Stomach (tissue), 8 donors: ENCODE measurements at regions not wholly inside any gene's neighbourhood (a gene's known extent, or its start where the extent isn't known, plus 50 kb on each side); places are given as distances from the start of the nearest gene placed in this dataset.

ENCODE experiments used
- DNase-seq, 2 donors: peaks; one replicate each; pipeline versions ENCODE4 v3.0.0 to v3.0.0-alpha.2; 2013 to 2019
- H3K27ac ChIP-seq, 5 donors: fragments of 200-600 bp in 4 of 5; sonication (generic) in 4 of 5; one replicate each; pipeline ENCODE4 v1.5.1; 2013 to 2019; ENCODE audit warnings: mild to moderate bottlenecking in 1 of 5, moderate library complexity in 1 of 5
- H3K27me3 ChIP-seq, 3 donors: fragments of 200-600 bp; sonication (generic); one replicate each; pipeline ENCODE4 v1.5.1; 2017 to 2019; ENCODE audit warnings: mixed run types in 1 of 3
- H3K36me3 ChIP-seq, 4 donors: fragments of 200-600 bp; sonication (generic); 1 replicate in 3 of 4; 2 replicates in 1 of 4; pipeline ENCODE4 v1.5.1; 2016 to 2019
- H3K4me1 ChIP-seq, 4 donors: fragments of 200-600 bp; sonication (generic); one replicate each; pipeline ENCODE4 v1.5.1; 2016 to 2019
- H3K4me3 ChIP-seq, 4 donors: fragments of 200-600 bp; sonication (generic) in 3 of 4; one replicate each; pipeline ENCODE4 v1.5.1; 2016 to 2019; ENCODE audit warnings: mild to moderate bottlenecking in 1 of 4
- H3K9me3 ChIP-seq, 4 donors: fragments of 200-600 bp; sonication (generic); one replicate each; pipeline ENCODE4 v1.5.1; 2016 to 2019
- EP300 ChIP-seq: sonication (generic); formaldehyde crosslinking; IDR thresholded peaks from one replicate; pipeline ENCODE4 v1.6.1; 2017; ENCODE audit warnings: antibody characterized with exemption
- POLR2A ChIP-seq, 4 donors: fragments of 450-650 bp; IDR thresholded peaks; one replicate each; pipeline ENCODE4 v1.6.1; 2016; ENCODE audit warnings: antibody characterized with exemption in 4 of 4, control low read depth in 2 of 4, mild to moderate bottlenecking in 1 of 4, moderate library complexity in 1 of 4
- POLR2AphosphoS5 ChIP-seq, 3 donors: sonication (generic); formaldehyde crosslinking; IDR thresholded peaks; one replicate each; pipeline ENCODE4 v1.6.1; 2016; ENCODE audit warnings: antibody characterized with exemption in 3 of 3
- WGBS, 5 donors: extraction: QIAGEN DNeasy Blood & Tissue Kit in 3 of 5; methylation state at CpG; one replicate each; pipeline versions ENCODE4 v1.1.5 to v1.1.7; 2013 to 2018; 5-methylcytosine and 5-hydroxymethylcytosine counted together
- intact Hi-C: fragments of 100-400 bp; cut with DNase I; formaldehyde crosslinking; loops from one replicate; pipeline ENCODE4 v1.15.1; 2023; ENCODE audit warnings: low total_unique reads
- TF ChIP-seq, protein P1 (sequence below), 7 experiments: fragments of 450-650 bp in 4 of 7; fragments of 200-600 bp in 3 of 7; sonication (generic) in 3 of 7; IDR thresholded peaks; one replicate each; pipeline ENCODE4 v1.5.1; 2016 to 2019; ENCODE audit warnings: antibody characterized with exemption in 7 of 7, control low read depth in 2 of 7, mild to moderate bottlenecking in 1 of 7
- donor health status: healthy with polysubstance abuse.
- donor health status: Bipolar disorder and iron deficiency.
- donor health status: healthy.

DNA sequence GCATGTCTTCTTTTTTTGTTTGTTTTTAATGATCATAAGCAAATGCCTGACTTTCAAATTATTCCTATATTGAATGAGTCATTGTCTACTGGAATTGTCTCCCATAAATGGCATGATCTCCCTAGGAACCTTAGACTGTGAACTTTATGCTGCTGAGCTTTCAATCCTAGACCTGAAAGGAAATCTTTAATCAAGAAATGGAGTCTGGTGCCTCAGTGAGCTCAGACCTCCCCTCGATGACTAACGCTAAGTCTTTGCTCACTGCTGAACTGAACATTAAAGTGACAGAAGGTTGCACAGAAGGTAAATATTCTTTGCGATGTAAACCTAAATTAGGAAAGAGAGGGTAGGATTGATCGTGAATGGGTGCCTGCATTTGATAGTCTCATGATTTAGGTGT is 745.2 kb upstream of the WWC1 start:
- H3K27me3 ChIP-seq = no peaks in the 10 kb centered on the region
- intact Hi-C loops = no loop called here
- 88 to 92% (median 89%) methylated on average over 4 of the region's 4 CpGs for WGBS, 5 donors

DNA sequence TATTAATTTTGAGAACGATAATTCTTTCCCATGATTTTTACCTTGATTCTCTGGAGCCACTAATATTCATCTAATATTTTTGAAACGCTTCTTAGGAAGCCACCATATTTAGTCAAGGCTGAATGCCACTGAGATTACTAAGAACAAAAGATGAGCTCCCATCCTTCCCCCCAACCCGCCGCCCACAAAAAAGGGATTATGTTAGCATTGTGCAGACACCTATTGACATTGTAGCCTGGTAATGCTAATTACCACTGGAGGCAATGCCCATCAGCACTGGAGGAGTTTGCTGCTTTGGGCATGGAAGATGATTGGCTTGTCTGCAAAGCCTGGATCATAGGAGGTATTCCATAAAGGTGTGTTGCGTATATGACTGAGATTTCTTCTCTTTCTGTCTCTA is 739.1 kb upstream of the WWC1 start:
- Histone ChIP-seq H3K4me1 (no peaks in the 10 kb centered on the region), H3K27ac (no peak overlapping the region), H3K9me3 (no peaks in the 10 kb centered on the region), H3K27me3 (no peaks in the 10 kb centered on the region), H3K4me3 (no peak overlapping the region), H3K36me3 (no peaks in the 10 kb centered on the region)
- TF ChIP-seq POLR2A (IDR thresholded peaks at IDR 0.05) (no peak), POLR2AphosphoS5 (IDR thresholded peaks at IDR 0.05) (no peak), EP300 (no peak)
- TF ChIP-seq, protein P1, sequence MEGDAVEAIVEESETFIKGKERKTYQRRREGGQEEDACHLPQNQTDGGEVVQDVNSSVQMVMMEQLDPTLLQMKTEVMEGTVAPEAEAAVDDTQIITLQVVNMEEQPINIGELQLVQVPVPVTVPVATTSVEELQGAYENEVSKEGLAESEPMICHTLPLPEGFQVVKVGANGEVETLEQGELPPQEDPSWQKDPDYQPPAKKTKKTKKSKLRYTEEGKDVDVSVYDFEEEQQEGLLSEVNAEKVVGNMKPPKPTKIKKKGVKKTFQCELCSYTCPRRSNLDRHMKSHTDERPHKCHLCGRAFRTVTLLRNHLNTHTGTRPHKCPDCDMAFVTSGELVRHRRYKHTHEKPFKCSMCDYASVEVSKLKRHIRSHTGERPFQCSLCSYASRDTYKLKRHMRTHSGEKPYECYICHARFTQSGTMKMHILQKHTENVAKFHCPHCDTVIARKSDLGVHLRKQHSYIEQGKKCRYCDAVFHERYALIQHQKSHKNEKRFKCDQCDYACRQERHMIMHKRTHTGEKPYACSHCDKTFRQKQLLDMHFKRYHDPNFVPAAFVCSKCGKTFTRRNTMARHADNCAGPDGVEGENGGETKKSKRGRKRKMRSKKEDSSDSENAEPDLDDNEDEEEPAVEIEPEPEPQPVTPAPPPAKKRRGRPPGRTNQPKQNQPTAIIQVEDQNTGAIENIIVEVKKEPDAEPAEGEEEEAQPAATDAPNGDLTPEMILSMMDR (IDR thresholded peaks at IDR 0.05) = no peak
- intact Hi-C loops = no loop called here
- no peak for DNase-seq
- 86 to 93% (median 91%) methylated on average over 5 of the region's 5 CpGs for WGBS, 5 donors

More for the DNA sequence above, 745.2 kb upstream of the WWC1 start:
- Histone ChIP-seq H3K4me3 (no peak overlapping the region), H3K36me3 (no peaks in the 10 kb centered on the region), H3K4me1 (no peaks in the 10 kb centered on the region), H3K27ac (no peak overlapping the region), H3K9me3 (no peaks in the 10 kb centered on the region)
- TF ChIP-seq, protein P1 (IDR thresholded peaks at IDR 0.05) = no peak
- TF ChIP-seq POLR2A (IDR thresholded peaks at IDR 0.05) (no peak), POLR2AphosphoS5 (IDR thresholded peaks at IDR 0.05) (no peak), EP300 (no peak)
- no peak for DNase-seq

DNA sequence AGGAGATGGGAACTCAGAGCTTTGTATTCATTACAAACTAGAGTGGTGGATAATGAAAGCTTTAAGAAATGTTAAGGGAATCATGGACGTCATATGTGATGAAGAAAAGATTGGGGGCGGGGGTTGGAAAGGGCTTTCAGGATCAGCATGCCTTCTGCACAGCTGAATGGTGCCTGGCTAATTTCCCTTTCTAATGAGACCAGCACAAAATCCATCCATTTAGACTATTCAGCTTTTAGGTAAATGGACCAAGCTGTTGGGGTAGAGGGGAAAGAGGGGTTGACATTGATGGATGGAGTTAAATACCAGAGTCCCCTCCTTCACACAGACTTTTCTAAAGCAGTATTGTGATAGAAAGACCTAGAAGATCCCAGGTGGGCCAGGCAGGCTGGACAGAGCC is 737.9 kb upstream of the WWC1 start:
- intact Hi-C loops = no loop called here
- H3K4me3 ChIP-seq = no peak overlapping the region
- H3K4me1 ChIP-seq = no peaks in the 10 kb centered on the region
- no peaks in the 10 kb centered on the region for H3K36me3 ChIP-seq
- no peak for DNase-seq
- no peaks in the 10 kb centered on the region for H3K27me3 ChIP-seq
- TF ChIP-seq POLR2AphosphoS5 (IDR thresholded peaks at IDR 0.05) = no peak
- TF ChIP-seq, protein P1 (IDR thresholded peaks at IDR 0.05) = no peak
- TF ChIP-seq EP300 = no peak
- TF ChIP-seq POLR2A (IDR thresholded peaks at IDR 0.05) = no peak
- no peaks in the 10 kb centered on the region for H3K9me3 ChIP-seq
- 70 to 91% (median 86%) methylated on average over 2 of the region's 2 CpGs for WGBS, 5 donors
- H3K27ac ChIP-seq = no peak overlapping the region

DNA sequence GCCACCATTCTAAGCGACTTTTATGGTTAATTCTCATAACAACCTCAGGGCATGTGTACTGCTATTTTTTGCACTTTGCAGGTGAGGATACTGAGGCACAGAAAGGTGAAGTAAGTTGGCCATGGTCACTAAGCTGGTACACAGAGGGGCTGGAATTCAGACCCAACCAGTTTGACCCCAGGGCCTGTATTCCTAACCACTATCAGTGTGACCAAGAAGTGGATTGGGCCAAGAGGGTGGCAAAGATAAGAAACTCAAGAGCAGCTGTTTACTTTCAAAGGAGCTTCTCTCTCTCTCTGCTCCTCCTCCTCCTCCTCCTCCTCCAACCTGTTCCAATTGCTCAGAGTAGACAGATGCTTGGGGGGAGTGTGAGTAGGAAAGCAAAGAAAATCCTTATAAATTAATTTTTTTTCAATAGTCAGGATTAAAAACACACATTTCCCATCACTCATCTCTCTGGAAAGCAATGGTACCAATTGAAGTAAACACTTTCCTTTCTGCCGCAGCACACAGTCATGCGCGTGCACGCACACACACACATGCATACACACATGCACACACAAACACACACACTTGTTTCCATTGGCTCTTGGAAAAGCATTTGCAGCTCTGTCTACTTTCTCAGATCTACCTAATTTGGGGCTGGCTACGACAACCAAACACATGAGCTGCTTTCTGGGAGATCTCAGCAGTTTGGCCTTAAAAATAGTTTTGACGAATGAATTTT is 736.7 kb upstream of the WWC1 start:
- WGBS, 5 donors = 78 to 92% (median 89%) methylated on average over 7 of the region's 7 CpGs
- Histone ChIP-seq H3K4me1 (no peaks in the 10 kb centered on the region), H3K36me3 (no peaks in the 10 kb centered on the region), H3K9me3 (no peaks in the 10 kb centered on the region), H3K4me3 (no peak overlapping the region), H3K27ac (no peak overlapping the region), H3K27me3 (no peaks in the 10 kb centered on the region)
- no peak for DNase-seq
- intact Hi-C loops = no loop called here
- TF ChIP-seq POLR2A (IDR thresholded peaks at IDR 0.05) = no peak
- TF ChIP-seq, protein P1 (IDR thresholded peaks at IDR 0.05) = no peak
- TF ChIP-seq EP300 = no peak
- TF ChIP-seq POLR2AphosphoS5 (IDR thresholded peaks at IDR 0.05) = no peak
